Left renal pelvis (tissue), 4 donors: ENCODE measurements at regions not wholly inside any gene's neighbourhood (a gene's known extent, or its start where the extent isn't known, plus 50 kb on each side); places are given as distances from the start of the nearest gene placed in this dataset.
"Not testable (repeated sequence)": the region's sequence is repeated elsewhere in the genome, so short reads cannot be mapped to it uniquely, and the experiment has no call there.

Experiments used
- DNase-seq, 4 donors: peaks; one replicate each; pipeline ENCODE4 v3.0.0-alpha.2; 2013; ENCODE audit warnings: low read depth in 4 of 4, low spot score in 3 of 4

GRCh38 chr1:193388165-193388564 lies 201.8 kb upstream of the B3GALT2 start:
- no peak for DNase-seq

GRCh38 chr1:193387406-193387805 lies 201.0 kb upstream of the B3GALT2 start:
- no peak for DNase-seq

GRCh38 chr1:193378451-193378850 lies 192.0 kb upstream of the B3GALT2 start:
- DNase-seq: not testable (repeated sequence)

- no peak for DNase-seq
Measured at GRCh38 chr1:193377472-193377871, 191.1 kb upstream of the B3GALT2 start.

GRCh38 chr1:193372553-193372952 lies 186.1 kb upstream of the B3GALT2 start:
- no peak for DNase-seq

- no peak for DNase-seq
Measured at GRCh38 chr1:193368302-193368701, 181.9 kb upstream of the B3GALT2 start.

- no peak for DNase-seq
Measured at GRCh38 chr1:193367863-193368262, 181.4 kb upstream of the B3GALT2 start.

GRCh38 chr1:193366764-193367507 lies 180.5 kb upstream of the B3GALT2 start:
- no peak for DNase-seq

GRCh38 chr1:193365966-193366365 lies 179.6 kb upstream of the B3GALT2 start:
- DNase-seq: no peak

GRCh38 chr1:193359631-193360030 lies 173.2 kb upstream of the B3GALT2 start:
- DNase-seq: no peak

- no peak for DNase-seq
Measured at GRCh38 chr1:193358419-193358818, 172.0 kb upstream of the B3GALT2 start.

GRCh38 chr1:193356249-193356648 lies 169.8 kb upstream of the B3GALT2 start:
- DNase-seq: no peak

GRCh38 chr1:193355626-193356025 lies 169.2 kb upstream of the B3GALT2 start:
- no peak for DNase-seq

GRCh38 chr1:193355178-193355577 lies 168.8 kb upstream of the B3GALT2 start:
- no peak for DNase-seq

- no peak for DNase-seq
Measured at GRCh38 chr1:193348769-193349535, 162.5 kb upstream of the B3GALT2 start.

GRCh38 chr1:193348091-193348768 lies 161.8 kb upstream of the B3GALT2 start:
- peak; percentile 26 to 48 (median 37) for DNase-seq

- no peak for DNase-seq
Measured at GRCh38 chr1:193346085-193346484, 159.7 kb upstream of the B3GALT2 start.

GRCh38 chr1:193342811-193343210 lies 156.4 kb upstream of the B3GALT2 start:
- no peak for DNase-seq

GRCh38 chr1:193340331-193340730 lies 153.9 kb upstream of the B3GALT2 start:
- DNase-seq: no peak

- no peak for DNase-seq
Measured at GRCh38 chr1:193339401-193339800, 153.0 kb upstream of the B3GALT2 start.

- DNase-seq: no peak
Measured at GRCh38 chr1:193338194-193338593, 151.8 kb upstream of the B3GALT2 start.
